HG03103 (cell line): ENCODE measurements at regions not wholly inside any gene's neighbourhood (a gene's known extent, or its start where the extent isn't known, plus 50 kb on each side); places are given as distances from the start of the nearest gene placed in this dataset.
"Not testable (repeated sequence)": the region's sequence is repeated elsewhere in the genome, so short reads cannot be mapped to it uniquely, and the experiment has no call there.

Source experiments
- ATAC-seq: cut with Tn5 transposase; IDR thresholded peaks from one replicate; pipeline ENCODE4 v1.9.1; 2021; ENCODE audit warnings: low read depth; ENCODE audit not compliant: unreplicated experiment

GRCh38 chr4:31793907-31794306 is 1073.7 kb downstream of the PCDH7 start:
- ATAC-seq = no peak

GRCh38 chr4:31797052-31797451 is 1076.9 kb downstream of the PCDH7 start:
- ATAC-seq = not testable (repeated sequence)

GRCh38 chr4:31803526-31804195 is 1083.5 kb downstream of the PCDH7 start:
- ATAC-seq = no peak

GRCh38 chr4:31807036-31807435 is 1086.9 kb downstream of the PCDH7 start:
- ATAC-seq = no peak

- ATAC-seq = no peak
These were observed 1124.2 kb downstream of the PCDH7 start for GRCh38 chr4:31844350-31844749.

GRCh38 chr4:31851946-31852345 is 1131.8 kb downstream of the PCDH7 start:
- ATAC-seq = no peak

- no peak for ATAC-seq
These were observed 1157.3 kb downstream of the PCDH7 start for GRCh38 chr4:31877429-31877828.

GRCh38 chr4:31880837-31881236 is 1160.7 kb downstream of the PCDH7 start:
- not testable (repeated sequence) for ATAC-seq

GRCh38 chr4:31896349-31896748 is 1176.2 kb downstream of the PCDH7 start:
- ATAC-seq = no peak

- ATAC-seq = no peak
These were observed 1185.2 kb downstream of the PCDH7 start for GRCh38 chr4:31905363-31905762.

- ATAC-seq = no peak
These were observed 1188.1 kb downstream of the PCDH7 start for GRCh38 chr4:31908261-31908660.

- no peak for ATAC-seq
These were observed 1197.2 kb downstream of the PCDH7 start for GRCh38 chr4:31917334-31917733.

GRCh38 chr4:31918891-31919290 is 1198.7 kb downstream of the PCDH7 start:
- ATAC-seq = no peak

GRCh38 chr4:31923634-31924033 is 1203.5 kb downstream of the PCDH7 start:
- ATAC-seq = no peak

- no peak for ATAC-seq
These were observed 1209.6 kb downstream of the PCDH7 start for GRCh38 chr4:31929676-31930345.

- no peak for ATAC-seq
These were observed 1226.3 kb downstream of the PCDH7 start for GRCh38 chr4:31946456-31946855.

- no peak for ATAC-seq
These were observed 1226.9 kb downstream of the PCDH7 start for GRCh38 chr4:31947101-31947500.

GRCh38 chr4:31949045-31949444 is 1228.9 kb downstream of the PCDH7 start:
- ATAC-seq = no peak

- no peak for ATAC-seq
These were observed 1235.2 kb downstream of the PCDH7 start for GRCh38 chr4:31955346-31955745.

GRCh38 chr4:31959972-31960371 is 1239.8 kb downstream of the PCDH7 start:
- ATAC-seq = no peak

- ATAC-seq = no peak
These were observed 1244.5 kb downstream of the PCDH7 start for GRCh38 chr4:31964685-31965084.

GRCh38 chr4:31968842-31969241 is 1248.7 kb downstream of the PCDH7 start:
- no peak for ATAC-seq
